ENCODE measurements at regions not wholly inside any gene's neighbourhood (a gene's known extent, or its start where the extent isn't known, plus 50 kb on each side); places are given as distances from the start of the nearest gene placed in this dataset.

DNA sequence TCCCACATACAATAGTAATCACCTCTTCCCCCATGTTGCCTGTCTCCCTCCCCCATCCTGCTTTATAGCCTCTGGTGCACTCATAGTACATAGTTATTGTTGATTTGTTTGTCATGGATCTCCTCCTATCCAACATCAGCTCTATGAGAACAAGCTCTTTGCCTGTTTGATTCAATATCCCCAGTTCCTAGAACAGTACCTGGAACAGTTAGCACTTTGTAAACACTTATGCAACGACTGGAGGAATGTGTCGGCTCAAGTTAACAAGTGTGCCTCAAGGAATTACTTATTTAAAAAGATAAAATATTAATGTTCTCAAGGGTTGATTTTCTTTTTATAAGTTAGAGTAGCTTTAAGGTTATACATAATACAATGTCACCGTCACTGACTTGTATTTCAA is 271.6 kb upstream of the KAZN start:
- TF ChIP-seq, protein P1, sequence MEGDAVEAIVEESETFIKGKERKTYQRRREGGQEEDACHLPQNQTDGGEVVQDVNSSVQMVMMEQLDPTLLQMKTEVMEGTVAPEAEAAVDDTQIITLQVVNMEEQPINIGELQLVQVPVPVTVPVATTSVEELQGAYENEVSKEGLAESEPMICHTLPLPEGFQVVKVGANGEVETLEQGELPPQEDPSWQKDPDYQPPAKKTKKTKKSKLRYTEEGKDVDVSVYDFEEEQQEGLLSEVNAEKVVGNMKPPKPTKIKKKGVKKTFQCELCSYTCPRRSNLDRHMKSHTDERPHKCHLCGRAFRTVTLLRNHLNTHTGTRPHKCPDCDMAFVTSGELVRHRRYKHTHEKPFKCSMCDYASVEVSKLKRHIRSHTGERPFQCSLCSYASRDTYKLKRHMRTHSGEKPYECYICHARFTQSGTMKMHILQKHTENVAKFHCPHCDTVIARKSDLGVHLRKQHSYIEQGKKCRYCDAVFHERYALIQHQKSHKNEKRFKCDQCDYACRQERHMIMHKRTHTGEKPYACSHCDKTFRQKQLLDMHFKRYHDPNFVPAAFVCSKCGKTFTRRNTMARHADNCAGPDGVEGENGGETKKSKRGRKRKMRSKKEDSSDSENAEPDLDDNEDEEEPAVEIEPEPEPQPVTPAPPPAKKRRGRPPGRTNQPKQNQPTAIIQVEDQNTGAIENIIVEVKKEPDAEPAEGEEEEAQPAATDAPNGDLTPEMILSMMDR (IDR thresholded peaks at IDR 0.05) = no peak
- no peak for TF ChIP-seq POLR2A (IDR thresholded peaks at IDR 0.05)
